ENCODE measurements at regions not wholly inside any gene's neighbourhood (a gene's known extent, or its start where the extent isn't known, plus 50 kb on each side); places are given as distances from the start of the nearest gene placed in this dataset.

- Histone ChIP-seq H3K4me1 (ENCODE audit: insufficient read depth, low read length) (no peaks in the 10 kb centered on the region), H3K36me3 (ENCODE audit: insufficient read depth, low read length) (no peaks in the 10 kb centered on the region), H3K27ac (ENCODE audit: low read depth in 1 of 2, low read length in 2 of 2) (no peak overlapping the region), H3K9me3 (ENCODE audit: control insufficient read depth in 1 of 2, insufficient read depth in 1 of 2, low read length in 2 of 2) (no peaks in the 10 kb centered on the region), H3K27me3 (ENCODE audit: control insufficient read depth in 1 of 2, insufficient read depth in 2 of 2, low read length in 2 of 2) (no peaks in the 10 kb centered on the region), H3K4me3 (ENCODE audit: low read length) (no peak overlapping the region)
- no peaks in the 10 kb centered on the region for H3K9me3 Mint-ChIP-seq
- H3K27me3 Mint-ChIP-seq: no peaks in the 10 kb centered on the region
- H3K4me3 Mint-ChIP-seq: no peak overlapping the region
- intact Hi-C loops (cut with DNase I, micrococcal nuclease): no loop called here
- ChIA-PET POLR2A (no interaction called here), CTCF (interaction anchor here (1.0 kb wide), 1 partner anchor 8 kb away, joined by 3 read pairs; no protein-coding TSS in a partner anchor)
- H3K4me1 Mint-ChIP-seq (ENCODE audit: low read depth): no peaks in the 10 kb centered on the region
- no peak for ATAC-seq (ENCODE audit: poor library complexity)
- TF ChIP-seq CTCF (IDR thresholded peaks at IDR 0.05): no peak
- no peaks in the 10 kb centered on the region for H3K36me3 Mint-ChIP-seq (ENCODE audit: low read depth)
- no peak overlapping the region for H3K27ac Mint-ChIP-seq
- DNase-seq: no peak
Observed at GRCh38 chr2:150681120-150681804, 193.8 kb upstream of the RND3 start.

DNA sequence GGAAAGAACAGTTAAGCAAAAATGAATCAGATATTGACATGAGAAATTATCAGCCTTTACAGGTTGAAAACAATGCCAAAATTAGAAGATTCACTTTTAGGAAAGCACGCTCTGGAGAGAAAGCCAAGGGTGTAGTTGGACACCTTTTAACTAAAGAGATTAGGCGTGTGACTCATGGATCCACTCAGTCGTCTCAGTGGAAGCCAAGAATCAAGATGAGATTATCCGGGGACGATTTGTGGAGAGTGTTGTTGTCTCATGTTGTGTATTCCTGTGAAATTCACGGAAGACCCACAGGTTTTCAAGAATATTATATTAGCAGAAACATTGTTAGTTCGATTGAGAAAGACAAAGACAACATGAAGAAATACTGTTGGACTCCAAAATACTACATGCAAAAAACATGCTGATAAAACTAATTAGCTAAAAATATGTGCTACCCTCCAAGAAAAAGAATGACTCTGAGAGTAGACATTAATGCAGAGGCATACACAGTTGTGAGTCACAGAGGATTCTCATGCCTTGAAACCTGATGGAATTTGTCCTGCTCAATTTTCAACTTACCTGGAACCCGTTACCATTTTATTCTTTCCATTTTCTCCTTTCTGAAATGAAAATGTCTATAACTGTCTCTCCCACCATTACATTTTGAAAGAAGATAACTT, 192.1 kb upstream of the RND3 start:
- ATAC-seq (ENCODE audit: poor library complexity) (no peak), DNase-seq (no peak)
- Histone ChIP-seq H3K4me1 (ENCODE audit: insufficient read depth, low read length) (no peaks in the 10 kb centered on the region), H3K9me3 (ENCODE audit: control insufficient read depth in 1 of 2, insufficient read depth in 1 of 2, low read length in 2 of 2) (no peaks in the 10 kb centered on the region), H3K4me3 (ENCODE audit: low read length) (no peak overlapping the region), H3K27ac (ENCODE audit: low read depth in 1 of 2, low read length in 2 of 2) (no peak overlapping the region), H3K27me3 (ENCODE audit: control insufficient read depth in 1 of 2, insufficient read depth in 2 of 2, low read length in 2 of 2) (no peaks in the 10 kb centered on the region), H3K36me3 (ENCODE audit: insufficient read depth, low read length) (no peaks in the 10 kb centered on the region)
- Mint-ChIP-seq H3K27me3 (no peaks in the 10 kb centered on the region), H3K4me1 (ENCODE audit: low read depth) (no peaks in the 10 kb centered on the region), H3K27ac (no peak overlapping the region), H3K4me3 (no peak overlapping the region), H3K36me3 (ENCODE audit: low read depth) (no peaks in the 10 kb centered on the region), H3K9me3 (no peaks in the 10 kb centered on the region)
- POLR2A ChIA-PET: no interaction called here
- intact Hi-C loops (cut with DNase I, micrococcal nuclease): no loop called here
- CTCF ChIA-PET: no interaction called here
- TF ChIP-seq CTCF (IDR thresholded peaks at IDR 0.05): no peak

GRCh38 chr2:150677551-150677950, 190.1 kb upstream of the RND3 start:
- intact Hi-C loops (cut with DNase I, micrococcal nuclease): no loop called here
- H3K4me3 Mint-ChIP-seq: no peak overlapping the region
- Histone ChIP-seq H3K4me3 (ENCODE audit: low read length) (no peak overlapping the region), H3K4me1 (ENCODE audit: insufficient read depth, low read length) (no peaks in the 10 kb centered on the region), H3K36me3 (ENCODE audit: insufficient read depth, low read length) (no peaks in the 10 kb centered on the region), H3K27me3 (ENCODE audit: control insufficient read depth in 1 of 2, insufficient read depth in 2 of 2, low read length in 2 of 2) (no peaks in the 10 kb centered on the region), H3K9me3 (ENCODE audit: control insufficient read depth in 1 of 2, insufficient read depth in 1 of 2, low read length in 2 of 2) (no peaks in the 10 kb centered on the region), H3K27ac (ENCODE audit: low read depth in 1 of 2, low read length in 2 of 2) (no peak overlapping the region)
- no peaks in the 10 kb centered on the region for H3K27me3 Mint-ChIP-seq
- DNase-seq (no peak), ATAC-seq (ENCODE audit: poor library complexity) (no peak)
- H3K27ac Mint-ChIP-seq: no peak overlapping the region
- CTCF ChIA-PET: no interaction called here
- H3K36me3 Mint-ChIP-seq (ENCODE audit: low read depth): no peaks in the 10 kb centered on the region
- no peak for TF ChIP-seq CTCF (IDR thresholded peaks at IDR 0.05)
- H3K9me3 Mint-ChIP-seq: no peaks in the 10 kb centered on the region
- H3K4me1 Mint-ChIP-seq (ENCODE audit: low read depth): no peaks in the 10 kb centered on the region
- POLR2A ChIA-PET: no interaction called here

All from CD4-positive, alpha-beta T cell (primary cell).